Neural crest cell (in vitro differentiated cells): ENCODE measurements at regions not wholly inside any gene's neighbourhood (a gene's known extent, or its start where the extent isn't known, plus 50 kb on each side); places are given as distances from the start of the nearest gene placed in this dataset.
"Not testable (repeated sequence)": the region's sequence is repeated elsewhere in the genome, so short reads cannot be mapped to it uniquely, and the experiment has no call there.

Source experiments
- DNase-seq: peaks from one replicate; pipeline ENCODE4 v3.0.0; 2021; ENCODE audit warnings: low read depth, mixed read lengths, low spot score
- H3K27ac Mint-ChIP-seq: one replicate; pipeline ENCODE4 v1.8.0; 2021; ENCODE audit warnings: mild to moderate bottlenecking, mixed read lengths; ENCODE audit not compliant: unreplicated experiment
- H3K27me3 Mint-ChIP-seq: 2 replicates; pipeline ENCODE4 v1.8.0; 2021; ENCODE audit warnings: low read depth, mild to moderate bottlenecking, mixed read lengths
- H3K36me3 Mint-ChIP-seq: 2 replicates; pipeline ENCODE4 v1.8.0; 2021; ENCODE audit warnings: low read depth, mild to moderate bottlenecking, mixed read lengths
- H3K4me1 Mint-ChIP-seq: 2 replicates; pipeline ENCODE4 v1.8.0; 2021; ENCODE audit warnings: mixed read lengths
- H3K4me3 Mint-ChIP-seq: one replicate; pipeline ENCODE4 v1.8.0; 2021; ENCODE audit warnings: mild to moderate bottlenecking, mixed read lengths
- H3K9me3 Mint-ChIP-seq: 2 replicates; pipeline ENCODE4 v1.8.0; 2021; ENCODE audit warnings: mixed read lengths
- CTCF ChIP-seq: fragments of 200-600 bp; sonication (generic); conservative IDR thresholded peaks from 2 replicates; pipeline ENCODE4 v1.5.0; 2021; ENCODE audit warnings: antibody characterized with exemption, mild to moderate bottlenecking

- Mint-ChIP-seq H3K9me3 (peaks cover 15% of the 10 kb centered on the region), H3K4me1 (no peaks in the 10 kb centered on the region), H3K4me3 (no peak overlapping the region), H3K27me3 (no peaks in the 10 kb centered on the region), H3K36me3 (peaks cover 12% of the 10 kb centered on the region), H3K27ac (no peak overlapping the region)
- DNase-seq, result no peak
- TF ChIP-seq CTCF, result no peak
Observed at GRCh38 chr18:11343096-11343495, 193.7 kb upstream of the PIEZO2 start.

GRCh38 chr18:11342115-11342514 lies 192.7 kb upstream of the PIEZO2 start:
- peaks cover 12% of the 10 kb centered on the region for H3K36me3 Mint-ChIP-seq
- peaks cover 11% of the 10 kb centered on the region for H3K9me3 Mint-ChIP-seq
- not testable (repeated sequence) for DNase-seq, H3K27me3 Mint-ChIP-seq, H3K4me3 Mint-ChIP-seq, H3K4me1 Mint-ChIP-seq, H3K27ac Mint-ChIP-seq

GRCh38 chr18:11339188-11339775 lies 189.9 kb upstream of the PIEZO2 start:
- no peak overlapping the region for H3K27ac Mint-ChIP-seq
- peaks cover 11% of the 10 kb centered on the region for H3K9me3 Mint-ChIP-seq
- no peaks in the 10 kb centered on the region for H3K27me3 Mint-ChIP-seq
- peaks cover 12% of the 10 kb centered on the region for H3K36me3 Mint-ChIP-seq
- no peak for TF ChIP-seq CTCF
- no peaks in the 10 kb centered on the region for H3K4me1 Mint-ChIP-seq
- no peak overlapping the region for H3K4me3 Mint-ChIP-seq
- no peak for DNase-seq

GRCh38 chr18:11336241-11336640 lies 186.9 kb upstream of the PIEZO2 start:
- no peaks in the 10 kb centered on the region for H3K4me1 Mint-ChIP-seq
- no peaks in the 10 kb centered on the region for H3K36me3 Mint-ChIP-seq
- no peak for DNase-seq
- no peak overlapping the region for H3K4me3 Mint-ChIP-seq
- no peaks in the 10 kb centered on the region for H3K27me3 Mint-ChIP-seq
- TF ChIP-seq CTCF, result no peak
- no peaks in the 10 kb centered on the region for H3K9me3 Mint-ChIP-seq
- no peak overlapping the region for H3K27ac Mint-ChIP-seq

- Mint-ChIP-seq H3K27ac (no peak overlapping the region), H3K27me3 (no peaks in the 10 kb centered on the region), H3K36me3 (no peaks in the 10 kb centered on the region), H3K4me3 (no peak overlapping the region), H3K4me1 (no peaks in the 10 kb centered on the region), H3K9me3 (peaks cover 2% of the 10 kb centered on the region)
- no peak for DNase-seq
- no peak for TF ChIP-seq CTCF
Observed at GRCh38 chr18:11327391-11328009, 178.1 kb upstream of the PIEZO2 start.
